Heart left ventricle (tissue), 13 donors: ENCODE measurements at regions not wholly inside any gene's neighbourhood (a gene's known extent, or its start where the extent isn't known, plus 50 kb on each side); places are given as distances from the start of the nearest gene placed in this dataset.

Source experiments
- CTCF ChIP-seq, 12 donors: fragments of 200-600 bp; sonication (generic) in 4 of 12; IDR thresholded peaks; one replicate each; pipeline versions ENCODE4 v1.5.0 to v1.8.0; 2018 to 2022; ENCODE audit warnings: antibody characterized with exemption in 12 of 12, mild to moderate bottlenecking in 5 of 12
- POLR2A ChIP-seq, 2 donors: fragments of 450-650 bp; IDR thresholded peaks; one replicate each; pipeline ENCODE4 v1.6.1; 2017; ENCODE audit warnings: antibody characterized with exemption in 2 of 2, mild to moderate bottlenecking in 2 of 2, moderate library complexity in 2 of 2
- donor health status: ischemic (EF 13 %, LVEDD 7.1; RV severe dilation, severe dysfunction).
- donor health status: DM: no; HTN: yes; CAD: no.
- donor health status: DM: no; HTN: no; CAD: no.
- donor health status: ischemic (EF 25% LVEDD 6.9; RV normal size, moderate dysfunction).
- donor health status: ischemic (EF 25% LVEDD 5.7; RV mildly dilated, moderate dysfunction).
- donor health status: ischemic (EF 35%, LVEDD 5.7; RV mildly dilated, moderate dysfunction).
- donor health status: nonischemic (EF 11% LVEDD 7.7; RV severe dilation, severe dysfunction).
- donor health status: DM: yes; HTN: yes; CAD: no.
- donor health status: PGD.
- donor health status: ischemic (EF 29% LVEDD 5.4; RV normal size, mild dysfunction).
- donor health status: nonischemic (EF 23%, LVEDD 6.1; RV moderate dilation, normal function).

GRCh38 chr5:86074297-86074696 lies 543.4 kb upstream of the COX7C start:
- TF ChIP-seq CTCF (IDR thresholded peaks at IDR 0.05) (no peak), POLR2A (IDR thresholded peaks at IDR 0.05) (no peak)
